Heart right ventricle (tissue), 16 donors: ENCODE measurements at regions not wholly inside any gene's neighbourhood (a gene's known extent, or its start where the extent isn't known, plus 50 kb on each side); places are given as distances from the start of the nearest gene placed in this dataset.

ENCODE experiments used
- ATAC-seq, 8 donors: fragments of 200-7000 bp; cut with Tn5 transposase; one replicate each; pipeline ENCODE4 v1.9.1; 2020; ENCODE audit warnings: mild to moderate bottlenecking in 8 of 8, moderate library complexity in 8 of 8, moderate number of reproducible peaks in 1 of 8
- DNase-seq, 2 donors: peaks; one replicate each; pipeline ENCODE4 v3.0.0-alpha.2; 2020
- H3K27ac ChIP-seq, 10 donors: fragments of 200-600 bp; sonication (generic) in 2 of 10; one replicate each; pipeline versions ENCODE4 v1.5.0 to v1.8.0; 2020 to 2022; ENCODE audit warnings: mild to moderate bottlenecking in 3 of 10
- H3K27me3 ChIP-seq, 7 donors: fragments of 200-600 bp; one replicate each; pipeline ENCODE4 v1.8.0; 2021 to 2022; ENCODE audit warnings: mild to moderate bottlenecking in 2 of 7
- H3K36me3 ChIP-seq, 9 donors: fragments of 200-600 bp; sonication (generic) in 1 of 9; one replicate each; pipeline versions ENCODE4 v1.5.0 to v1.8.0; 2020 to 2022; ENCODE audit warnings: mild to moderate bottlenecking in 2 of 9
- H3K4me1 ChIP-seq, 9 donors: fragments of 200-600 bp; sonication (generic) in 1 of 9; one replicate each; pipeline versions ENCODE4 v1.5.0 to v1.8.0; 2020 to 2022; ENCODE audit warnings: mild to moderate bottlenecking in 4 of 9
- H3K4me3 ChIP-seq, 10 donors: fragments of 200-600 bp; sonication (generic) in 2 of 10; one replicate each; pipeline versions ENCODE4 v1.5.0 to v1.8.0; 2020 to 2022; ENCODE audit warnings: mild to moderate bottlenecking in 7 of 10, moderate library complexity in 2 of 10
- H3K9me3 ChIP-seq, 11 donors: fragments of 200-600 bp in 10 of 11; sonication (generic) in 2 of 11; one replicate each; pipeline versions ENCODE4 v1.5.0 to v1.8.0; 2013 to 2022; ENCODE audit warnings: mild to moderate bottlenecking in 2 of 11, control low read depth in 1 of 11, moderate library complexity in 1 of 11
- WGBS, 2 donors: extraction: QIAGEN DNeasy Blood & Tissue Kit; methylation state at CpG; one replicate each; pipeline ENCODE4 v1.1.7; 2013; ENCODE audit warnings: inconsistent platforms in 1 of 2; 5-methylcytosine and 5-hydroxymethylcytosine counted together
- intact Hi-C, 10 donors: fragments of 100-400 bp; cut with DNase I; formaldehyde crosslinking; loops; one replicate each; pipeline versions ENCODE4 v1.11.1 to v1.14.2; 2022
- TF ChIP-seq, protein P1 (sequence below), 9 donors: fragments of 200-600 bp; sonication (generic) in 2 of 9; IDR thresholded peaks; one replicate each; pipeline versions ENCODE4 v1.5.0 to v1.8.0; 2021 to 2022; ENCODE audit warnings: antibody characterized with exemption in 9 of 9, mild to moderate bottlenecking in 5 of 9, moderate library complexity in 1 of 9
- donor health status: Arrhythmogenic right ventricular cardiomyopathy.
- donor health status: ischemic (EF 13 %, LVEDD 7.1; RV severe dilation, severe dysfunction).
- donor health status: healthy with polysubstance abuse.
- donor health status: DM: no; HTN: yes; CAD: no.
- donor health status: DM: no; HTN: no; CAD: no.
- donor health status: ischemic (EF 25% LVEDD 6.9; RV normal size, moderate dysfunction).
- donor health status: ischemic (EF 25% LVEDD 5.7; RV mildly dilated, moderate dysfunction).
- donor health status: healthy.
- donor health status: DM: yes; HTN: yes; CAD: no.
- donor health status: Ischemic cardiomyopathy.
- donor health status: ischemic (EF 35%, LVEDD 5.7; RV mildly dilated, moderate dysfunction).
- donor health status: nonischemic (EF 11% LVEDD 7.7; RV severe dilation, severe dysfunction).
- donor health status: DM: yes; HTN: yes; CAD: no.
- donor health status: PGD.
- donor health status: ischemic (EF 29% LVEDD 5.4; RV normal size, mild dysfunction).
- donor health status: nonischemic (EF 23%, LVEDD 6.1; RV moderate dilation, normal function).

GRCh38 chr3:73868688-73869315, 244.1 kb upstream of the PDZRN3 start:
- 70 to 73% methylated on average over 3 of the region's 3 CpGs for WGBS, 2 donors

DNA sequence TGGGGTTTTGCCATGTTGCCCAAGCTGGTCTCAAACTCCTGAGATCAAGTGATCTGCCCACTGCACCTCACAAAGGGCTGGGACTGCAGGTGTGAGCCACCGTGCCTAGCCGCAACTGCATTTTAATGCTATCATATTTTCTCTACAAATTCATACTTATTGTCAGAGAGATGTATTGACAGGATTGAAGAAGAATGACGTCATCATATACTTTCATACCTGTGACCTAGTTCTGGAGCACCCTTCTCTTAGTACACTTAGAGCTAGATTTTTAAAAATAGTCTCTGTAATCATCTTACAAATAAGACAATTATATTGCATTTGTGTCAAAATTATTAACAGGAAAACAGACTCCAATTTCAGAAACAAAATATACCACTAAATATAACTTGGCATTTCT, 242.8 kb upstream of the PDZRN3 start:
- H3K9me3 ChIP-seq: no peaks in the 10 kb centered on the region
- H3K4me3 ChIP-seq: no peak overlapping the region
- H3K36me3 ChIP-seq: no peaks in the 10 kb centered on the region
- intact Hi-C loops: loop anchor here in 2 of 10 donors (5.0 to 10.0 kb wide), 2 partner anchors 1137 to 1305 kb away; no protein-coding TSS in a partner anchor
- no peak for DNase-seq
- no peak for ATAC-seq
- TF ChIP-seq, protein P1, sequence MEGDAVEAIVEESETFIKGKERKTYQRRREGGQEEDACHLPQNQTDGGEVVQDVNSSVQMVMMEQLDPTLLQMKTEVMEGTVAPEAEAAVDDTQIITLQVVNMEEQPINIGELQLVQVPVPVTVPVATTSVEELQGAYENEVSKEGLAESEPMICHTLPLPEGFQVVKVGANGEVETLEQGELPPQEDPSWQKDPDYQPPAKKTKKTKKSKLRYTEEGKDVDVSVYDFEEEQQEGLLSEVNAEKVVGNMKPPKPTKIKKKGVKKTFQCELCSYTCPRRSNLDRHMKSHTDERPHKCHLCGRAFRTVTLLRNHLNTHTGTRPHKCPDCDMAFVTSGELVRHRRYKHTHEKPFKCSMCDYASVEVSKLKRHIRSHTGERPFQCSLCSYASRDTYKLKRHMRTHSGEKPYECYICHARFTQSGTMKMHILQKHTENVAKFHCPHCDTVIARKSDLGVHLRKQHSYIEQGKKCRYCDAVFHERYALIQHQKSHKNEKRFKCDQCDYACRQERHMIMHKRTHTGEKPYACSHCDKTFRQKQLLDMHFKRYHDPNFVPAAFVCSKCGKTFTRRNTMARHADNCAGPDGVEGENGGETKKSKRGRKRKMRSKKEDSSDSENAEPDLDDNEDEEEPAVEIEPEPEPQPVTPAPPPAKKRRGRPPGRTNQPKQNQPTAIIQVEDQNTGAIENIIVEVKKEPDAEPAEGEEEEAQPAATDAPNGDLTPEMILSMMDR (IDR thresholded peaks at IDR 0.05): no peak
- peaks cover 0 to 5% (median 0%) of the 10 kb centered on the region in 9 donors for H3K4me1 ChIP-seq
- no peaks in the 10 kb centered on the region for H3K27me3 ChIP-seq
- no peak overlapping the region for H3K27ac ChIP-seq
- WGBS, 2 donors: 85 to 87% methylated on average over 3 of the region's 3 CpGs

More at GRCh38 chr3:73868688-73869315, 244.1 kb upstream of the PDZRN3 start:
- intact Hi-C loops: loop anchor here in 2 of 10 donors (5.0 to 10.0 kb wide), 2 partner anchors 1136 to 1303 kb away; no protein-coding TSS in a partner anchor
- Histone ChIP-seq H3K4me3 (no peak overlapping the region), H3K27ac (no peak overlapping the region), H3K9me3 (no peaks in the 10 kb centered on the region), H3K36me3 (no peaks in the 10 kb centered on the region), H3K27me3 (no peaks in the 10 kb centered on the region), H3K4me1 (peaks cover 0 to 5% (median 0%) of the 10 kb centered on the region in 9 donors)
- TF ChIP-seq, protein P1 (IDR thresholded peaks at IDR 0.05): peak; percentile 18 to 65 (median 54)
- ATAC-seq (peak in 4 of 8 donors; percentile 41 to 67 (median 56)), DNase-seq (peak in 1 of 2 donors; percentile 29)

DNA sequence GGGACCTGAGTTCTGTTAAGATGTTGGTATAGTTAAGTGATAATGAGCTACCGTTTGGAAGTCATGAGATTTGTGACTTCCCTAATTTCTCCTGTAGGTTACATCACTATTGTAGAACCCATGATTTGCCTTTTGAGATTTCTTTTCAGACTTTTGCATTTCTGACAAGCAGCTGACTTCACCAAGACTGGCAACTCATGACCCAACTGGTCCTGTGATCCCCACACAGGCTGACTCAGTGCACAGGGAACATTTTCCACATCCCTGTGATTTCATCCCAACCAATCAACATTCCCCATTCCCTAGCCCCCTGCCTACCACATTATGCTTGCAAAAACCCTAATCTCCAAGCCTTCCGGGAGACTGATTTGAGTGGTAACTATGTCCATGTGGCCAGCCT, 242.1 kb upstream of the PDZRN3 start:
- 81 to 86% methylated on average over 2 of the region's 2 CpGs for WGBS, 2 donors
- H3K9me3 ChIP-seq: no peaks in the 10 kb centered on the region
- intact Hi-C loops: loop anchor here in 2 of 10 donors (5.0 to 10.0 kb wide), 2 partner anchors 1138 to 1305 kb away; no protein-coding TSS in a partner anchor
- DNase-seq (no peak), ATAC-seq (no peak)
- H3K4me1 ChIP-seq: peaks cover 0 to 5% (median 0%) of the 10 kb centered on the region in 9 donors
- H3K36me3 ChIP-seq: no peaks in the 10 kb centered on the region
- H3K4me3 ChIP-seq: no peak overlapping the region
- no peaks in the 10 kb centered on the region for H3K27me3 ChIP-seq
- H3K27ac ChIP-seq: no peak overlapping the region
- TF ChIP-seq, protein P1 (IDR thresholded peaks at IDR 0.05): no peak

DNA sequence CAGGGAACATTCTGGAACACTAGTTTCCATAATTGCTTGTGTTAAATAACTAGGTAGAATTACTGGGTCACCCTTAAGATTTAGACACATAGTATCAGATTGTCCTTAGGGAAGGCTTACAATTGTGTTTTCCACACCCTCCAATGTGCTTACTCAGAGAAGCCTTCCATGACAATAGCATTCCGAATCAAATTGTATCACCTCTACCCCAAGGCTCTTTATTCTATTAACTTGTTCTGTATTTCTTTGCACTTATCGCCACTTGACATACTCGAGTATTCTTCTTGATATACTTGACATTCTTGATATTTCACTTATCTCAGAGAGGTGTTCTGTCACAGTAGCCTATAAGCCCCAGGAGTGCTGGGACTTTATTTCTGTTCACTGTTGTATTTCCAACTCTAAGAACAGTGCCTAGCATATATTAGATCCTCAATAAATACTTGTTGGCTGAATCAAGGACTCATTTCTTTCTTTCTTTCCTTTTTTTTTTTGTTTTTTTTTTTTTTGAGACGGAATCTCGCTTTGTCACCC, 238.9 kb upstream of the PDZRN3 start:
- TF ChIP-seq, protein P1 (IDR thresholded peaks at IDR 0.05): no peak
- Histone ChIP-seq H3K27me3 (no peaks in the 10 kb centered on the region), H3K4me3 (no peak overlapping the region), H3K36me3 (no peaks in the 10 kb centered on the region), H3K27ac (no peak overlapping the region), H3K9me3 (no peaks in the 10 kb centered on the region), H3K4me1 (peaks cover 0 to 5% (median 0%) of the 10 kb centered on the region in 9 donors)
- peak in 2 of 8 donors; percentile 27 to 60 for ATAC-seq
- DNase-seq: no peak
- WGBS, 2 donors: 66 to 76% methylated on average over 5 of the region's 5 CpGs
- intact Hi-C loops: loop anchor here in 1 of 10 donors (10.0 kb wide), 1 partner anchor 1141 kb away; no protein-coding TSS in a partner anchor
